ENCODE measurements at regions not wholly inside any gene's neighbourhood (a gene's known extent, or its start where the extent isn't known, plus 50 kb on each side); places are given as distances from the start of the nearest gene placed in this dataset.
"Not testable (repeated sequence)": the region's sequence is repeated elsewhere in the genome, so short reads cannot be mapped to it uniquely, and the experiment has no call there.

DNA sequence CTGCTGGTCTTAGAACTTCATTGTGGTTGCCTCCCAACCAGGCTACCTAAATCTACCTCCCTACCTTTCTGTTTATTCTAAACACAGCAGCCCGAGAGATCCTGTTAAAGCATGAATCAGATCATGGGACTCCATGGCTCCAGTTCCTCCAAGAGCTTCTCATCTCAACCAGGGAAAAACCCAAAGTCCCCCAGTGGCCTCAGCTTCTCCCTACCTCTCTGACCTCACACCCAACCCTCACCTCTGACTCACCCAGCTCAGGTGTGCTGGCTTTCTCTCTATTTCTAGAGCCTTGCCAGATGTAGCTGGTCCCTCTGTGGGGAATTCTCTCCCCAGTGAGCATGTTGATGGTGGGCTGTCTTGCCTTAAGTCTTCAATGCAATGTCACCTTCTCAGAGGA, 93.8 kb upstream of the COPS8 start:
- no peak for DNase-seq (ENCODE audit: low spot score)

DNA sequence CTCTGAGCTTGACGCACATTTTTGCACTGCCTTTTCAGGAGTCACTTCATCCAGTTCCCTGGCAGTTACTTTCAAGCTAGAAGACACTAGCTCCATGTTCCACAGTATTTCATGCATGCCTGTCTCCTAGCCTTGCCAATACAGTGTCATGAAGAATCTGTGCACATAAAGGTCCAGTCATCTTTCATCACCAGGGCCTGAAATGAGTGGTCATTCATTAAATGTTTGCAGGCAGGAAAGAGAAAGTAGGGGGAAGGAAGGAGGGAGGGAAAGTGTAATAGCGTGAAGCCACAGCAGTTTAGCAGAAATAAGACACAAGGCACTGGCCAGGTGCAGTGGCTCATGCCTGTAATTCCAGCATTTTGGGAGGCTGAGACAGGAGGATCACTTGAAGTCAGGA, 92.4 kb upstream of the COPS8 start:
- no peak for DNase-seq (ENCODE audit: low spot score)

DNA sequence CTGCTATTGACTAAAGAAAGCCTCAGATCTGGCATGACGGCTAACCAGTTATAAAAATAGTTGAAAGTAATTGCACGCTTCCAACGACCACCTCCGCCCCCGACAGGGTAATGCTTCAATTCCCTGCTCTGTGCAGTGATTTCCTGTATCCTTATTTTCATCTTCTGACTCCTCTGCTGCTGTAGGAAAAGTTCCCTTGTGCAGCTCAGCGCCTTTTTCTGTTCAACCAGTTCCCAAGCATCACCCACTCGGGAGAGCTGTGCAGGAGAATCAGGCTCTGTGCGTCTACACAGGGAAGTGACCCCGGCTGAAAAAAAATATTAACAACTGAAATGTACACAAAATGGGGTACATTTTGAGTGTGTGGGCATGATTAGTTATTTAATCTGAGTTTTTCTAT, 91.3 kb upstream of the COPS8 start:
- DNase-seq (ENCODE audit: low spot score) = no peak

DNA sequence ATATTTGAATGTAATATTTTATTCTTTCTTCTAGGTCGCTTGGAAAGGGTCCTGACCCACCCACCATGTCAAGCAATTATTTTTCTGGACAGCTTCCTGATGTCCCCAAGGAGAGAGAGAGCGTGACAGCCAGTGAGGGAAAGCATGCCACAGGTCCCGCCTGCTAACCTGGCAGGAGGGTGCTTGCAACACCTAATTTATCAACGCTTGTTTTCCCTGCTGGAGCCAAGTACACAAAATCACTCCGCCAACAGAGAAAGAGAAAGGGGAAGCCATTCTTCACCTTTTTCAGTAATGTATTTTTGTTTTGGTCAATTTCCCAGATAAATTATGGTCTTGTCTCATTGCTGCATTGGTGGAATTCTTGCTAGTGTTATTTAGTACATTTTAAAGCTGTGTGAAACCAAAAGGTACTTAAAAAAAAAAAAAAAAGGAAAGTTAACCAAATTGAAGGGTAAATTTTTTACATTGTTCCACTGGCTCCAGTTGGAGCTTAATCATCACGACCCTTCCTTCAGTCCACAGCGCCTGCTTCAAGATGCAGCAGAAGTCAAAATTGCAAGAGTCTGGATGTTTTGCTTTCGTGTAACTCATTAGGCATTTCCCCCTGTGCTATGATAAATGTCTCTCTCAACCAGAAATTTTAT, 88.5 kb upstream of the COPS8 start:
- DNase-seq (ENCODE audit: low spot score) = no peak

DNA sequence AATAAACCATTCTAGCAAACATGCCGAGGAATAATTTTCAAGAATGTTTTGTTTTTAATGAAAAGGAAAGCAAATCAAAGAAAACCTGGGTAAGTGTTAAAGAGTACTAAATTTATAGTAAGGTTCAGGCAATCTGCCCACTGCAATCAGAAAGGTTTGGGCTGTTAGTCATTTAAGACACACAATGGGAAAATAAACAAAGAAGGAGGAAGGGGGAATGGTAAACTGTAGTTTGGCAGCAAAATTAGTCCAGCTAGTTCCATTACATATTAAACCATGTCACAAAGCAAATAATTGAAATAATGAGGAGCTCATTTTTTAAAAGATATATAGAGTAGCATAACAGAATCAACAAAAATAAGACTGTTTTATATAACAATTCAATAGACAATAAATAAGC, 87.5 kb upstream of the COPS8 start:
- no peak for DNase-seq (ENCODE audit: low spot score)

DNA sequence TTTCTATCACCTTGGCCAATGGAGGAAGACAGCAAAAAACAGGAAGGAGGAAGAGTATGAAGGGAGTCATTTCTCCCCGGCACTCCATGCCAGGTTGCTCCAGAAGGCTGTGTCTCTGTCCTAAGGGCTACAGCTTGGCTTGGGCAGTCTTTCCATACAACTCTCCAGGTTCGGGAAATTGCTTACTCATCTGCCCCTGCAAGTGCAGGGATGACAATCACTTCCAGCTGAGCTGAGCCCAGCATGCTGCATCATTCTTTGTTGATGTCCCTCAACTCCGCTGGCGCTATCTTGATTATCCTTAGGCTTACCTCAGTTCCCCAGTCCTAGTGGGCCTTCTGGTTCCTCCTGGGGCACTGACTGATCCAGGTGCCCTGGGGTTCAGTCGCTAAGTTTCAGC, 86.9 kb upstream of the COPS8 start:
- DNase-seq (ENCODE audit: low spot score) = no peak

DNA sequence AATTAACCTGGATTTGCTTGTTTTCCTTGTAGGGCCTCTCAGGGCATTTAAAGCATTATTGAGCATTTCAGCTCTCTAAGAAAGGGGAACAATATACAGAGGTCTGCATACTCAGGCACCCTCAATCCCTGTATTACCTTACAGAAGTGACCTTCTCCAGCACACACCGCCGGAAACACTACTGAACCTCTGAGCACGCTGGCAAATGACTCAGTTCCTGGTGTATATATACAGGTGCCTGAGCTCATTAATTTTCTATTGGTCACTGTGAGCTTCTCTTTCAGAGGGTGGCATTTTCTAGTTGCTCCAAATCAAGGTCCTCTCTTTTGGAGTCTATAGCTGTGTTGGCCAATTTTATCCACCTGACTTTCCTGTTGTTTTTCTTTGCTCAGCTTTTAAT, 85.2 kb upstream of the COPS8 start:
- no peak for DNase-seq (ENCODE audit: low spot score)

DNA sequence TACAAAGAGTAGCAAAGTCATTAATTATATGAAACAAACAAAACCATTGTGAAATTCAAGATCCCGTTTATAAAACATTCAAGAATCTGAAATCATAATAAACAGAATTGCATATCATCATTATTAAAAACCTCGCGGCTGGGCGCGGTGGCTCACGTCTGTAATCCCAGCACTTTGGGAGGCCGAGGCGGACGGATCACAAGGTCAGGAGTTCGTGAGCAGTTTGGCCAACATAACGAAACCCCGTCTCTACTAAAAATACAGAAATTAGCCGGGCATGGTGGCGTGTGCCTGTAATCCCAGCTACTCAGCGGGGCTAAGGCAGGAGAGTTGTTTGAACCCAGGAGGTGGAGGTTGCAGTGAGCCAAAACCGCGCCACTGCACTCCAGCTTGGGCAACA, 80.3 kb upstream of the COPS8 start:
- DNase-seq (ENCODE audit: low spot score) = not testable (repeated sequence)

DNA sequence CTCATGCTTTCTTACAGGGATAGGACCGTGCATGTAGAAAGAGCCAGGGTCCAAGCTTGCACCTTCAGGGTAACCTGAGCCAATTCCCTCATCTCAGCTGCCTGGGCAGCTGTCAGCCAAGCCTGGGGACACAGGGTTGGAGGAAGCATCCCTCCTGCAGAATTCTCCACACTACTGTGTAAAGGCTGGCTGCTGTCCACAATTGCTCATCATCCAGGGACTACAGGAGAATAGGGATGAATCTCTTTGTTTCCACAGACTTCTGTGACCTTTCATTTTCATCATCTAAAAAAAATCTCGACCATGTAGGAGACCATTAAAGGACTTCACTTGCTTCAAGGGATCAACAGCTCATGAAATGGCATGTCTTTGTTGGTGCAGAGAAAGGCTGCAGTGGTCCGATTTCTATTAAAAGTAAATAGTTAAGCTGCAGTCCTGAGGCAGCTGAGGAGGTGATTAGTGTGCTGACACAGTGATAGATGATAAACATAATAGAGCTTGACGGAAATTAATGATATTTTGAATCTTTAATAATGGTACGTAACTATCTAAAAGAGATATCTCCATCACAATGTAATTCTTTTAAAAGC, 74.4 kb upstream of the COPS8 start:
- no peak for DNase-seq (ENCODE audit: low spot score)

DNA sequence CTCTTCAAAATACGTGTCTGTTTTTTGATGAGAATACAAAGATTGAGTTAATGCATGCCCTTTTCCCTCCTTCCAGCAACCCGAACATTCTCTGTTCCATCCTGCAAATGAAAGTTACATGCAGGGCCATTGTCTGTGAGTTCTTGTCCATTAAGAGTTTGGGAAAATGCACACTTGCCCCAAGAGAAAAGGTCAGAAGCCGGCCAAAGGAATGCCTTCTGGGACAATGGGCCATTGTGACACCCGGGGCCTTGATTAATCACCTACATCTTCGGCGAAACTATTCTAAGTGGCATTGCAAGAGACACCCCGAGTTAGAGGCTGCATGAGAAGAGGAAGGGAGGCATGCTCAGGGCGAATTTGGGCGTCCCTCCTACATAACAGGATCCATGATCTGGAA, 73.7 kb upstream of the COPS8 start:
- no peak for DNase-seq (ENCODE audit: low spot score)

DNA sequence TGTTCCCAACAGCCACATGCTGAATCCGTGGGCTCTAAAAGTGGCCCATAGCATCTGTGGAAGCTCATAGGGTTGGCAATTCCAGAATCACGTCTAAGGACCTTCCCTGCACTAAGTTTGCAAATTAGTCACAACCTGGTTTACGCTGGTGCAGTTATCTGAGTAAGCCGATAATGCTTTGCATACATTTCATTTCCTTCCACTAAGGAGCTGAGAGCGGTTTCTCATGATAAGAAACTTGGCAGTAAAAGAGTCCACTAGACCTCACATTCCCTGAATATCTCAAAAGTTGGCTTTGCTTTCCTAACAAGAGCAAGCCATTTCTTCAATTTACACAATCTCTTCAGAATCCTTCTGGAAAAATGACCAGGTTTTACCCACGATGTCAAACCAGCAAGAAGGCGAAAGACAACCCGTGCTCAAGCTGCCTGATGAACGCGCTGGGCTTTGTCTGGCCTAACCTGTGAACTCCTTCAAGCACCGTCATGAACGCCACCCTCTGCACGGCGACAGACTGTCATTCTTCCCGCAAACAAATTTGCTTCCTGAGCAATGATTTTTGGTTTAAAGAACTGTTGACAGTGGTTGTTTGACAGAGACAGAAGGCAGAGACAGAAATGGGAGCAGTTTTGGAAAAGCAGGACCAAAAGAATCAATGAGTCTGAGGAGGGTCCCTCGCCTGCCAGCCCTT, 73.0 kb upstream of the COPS8 start:
- DNase-seq (ENCODE audit: low spot score) = no peak

DNA sequence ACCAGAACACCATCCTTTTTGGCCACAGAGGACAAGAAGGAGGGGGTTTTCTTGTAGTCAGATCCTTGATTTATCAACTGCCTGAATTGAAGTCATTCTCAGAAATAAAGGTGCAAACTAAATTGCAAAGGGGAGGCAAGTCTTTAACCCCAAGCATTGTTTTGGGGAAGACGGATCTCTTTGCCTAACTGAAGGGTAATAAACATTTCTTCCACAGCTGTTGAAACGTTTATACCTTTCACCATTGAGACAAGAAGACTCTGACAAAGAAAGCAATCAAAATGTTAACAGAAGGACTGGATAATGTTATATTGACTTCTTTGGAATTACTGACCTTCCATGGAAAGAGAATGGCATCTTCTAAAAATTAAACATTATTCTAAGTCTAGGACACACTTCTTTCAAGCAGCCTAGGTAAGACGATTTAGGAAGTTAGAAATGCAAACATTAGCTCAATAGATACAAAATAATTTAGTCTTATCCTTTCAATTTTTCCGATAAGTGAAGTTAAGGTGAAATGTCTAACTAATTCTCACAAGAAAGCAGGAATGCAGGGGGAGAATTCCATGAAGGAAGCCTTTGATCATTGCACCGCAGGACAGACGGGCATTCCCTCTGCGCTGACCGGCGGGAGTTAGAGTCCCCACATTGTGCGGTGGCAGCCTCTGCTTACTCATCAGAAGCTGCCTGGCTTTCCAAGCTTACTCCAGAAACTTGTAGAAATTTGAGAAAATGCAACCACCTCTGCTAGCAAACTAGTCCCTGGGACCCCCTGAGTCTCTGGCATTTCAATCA, 69.4 kb upstream of the COPS8 start:
- no peak for DNase-seq (ENCODE audit: low spot score)

DNA sequence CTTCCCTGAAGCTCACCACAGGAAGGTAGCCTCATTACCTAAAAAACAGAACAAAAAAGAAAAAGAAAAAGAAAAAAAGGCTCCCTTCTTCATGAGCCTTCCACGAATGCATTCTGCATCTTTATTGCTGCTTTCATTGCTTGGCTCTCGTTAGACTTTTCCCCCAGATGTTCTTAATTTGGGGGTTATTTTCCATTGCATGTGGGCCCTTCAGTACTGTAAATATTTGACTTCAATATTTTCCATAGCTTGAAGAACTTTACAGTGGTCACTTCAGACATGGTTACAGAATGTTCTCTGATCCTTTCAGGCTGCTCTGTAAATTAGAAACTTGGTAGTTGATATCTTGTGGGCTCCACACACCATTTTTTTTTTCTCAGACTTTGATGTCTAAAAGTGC, 65.6 kb upstream of the COPS8 start:
- no peak for DNase-seq (ENCODE audit: low spot score)

DNA sequence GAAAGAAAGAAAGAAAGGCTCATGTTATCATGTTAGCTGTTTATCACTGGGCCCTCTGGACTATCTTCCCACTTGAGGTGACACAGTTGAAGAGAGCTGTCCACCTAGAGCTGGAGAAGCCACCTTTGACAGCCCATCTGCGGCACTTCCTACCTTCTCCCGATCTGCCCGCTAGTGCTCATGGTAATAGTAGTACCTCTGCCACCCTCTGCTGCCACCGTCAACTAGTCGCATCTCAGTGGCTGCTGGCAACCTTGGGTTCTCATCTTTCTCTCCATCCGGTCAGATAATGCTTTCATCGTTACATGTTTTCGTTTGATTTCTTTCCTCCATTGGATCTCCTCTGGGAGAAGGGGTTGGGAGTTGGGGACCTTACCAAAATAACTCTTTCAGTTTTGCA, 63.2 kb upstream of the COPS8 start:
- no peak for DNase-seq (ENCODE audit: low spot score)

DNA sequence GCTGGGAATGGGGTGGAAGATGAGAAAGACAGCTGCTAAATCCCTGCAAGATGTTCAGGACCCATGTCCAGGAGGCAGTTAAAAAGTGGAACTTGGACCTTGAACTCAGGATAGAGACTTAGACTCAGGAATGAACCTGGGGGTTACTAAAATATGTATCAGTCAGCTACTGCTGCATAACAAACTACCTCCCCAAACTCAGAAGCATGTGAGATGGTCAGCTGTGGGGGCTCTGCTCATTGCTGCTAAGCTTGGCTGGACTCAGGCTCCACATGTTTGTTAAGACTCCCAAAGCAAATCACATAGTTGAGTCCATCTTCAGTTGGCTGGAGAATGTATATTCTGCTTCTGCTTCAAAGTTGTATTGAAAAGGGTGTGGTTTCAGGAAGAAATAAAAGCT, 61.4 kb upstream of the COPS8 start:
- DNase-seq (ENCODE audit: low spot score) = no peak

DNA sequence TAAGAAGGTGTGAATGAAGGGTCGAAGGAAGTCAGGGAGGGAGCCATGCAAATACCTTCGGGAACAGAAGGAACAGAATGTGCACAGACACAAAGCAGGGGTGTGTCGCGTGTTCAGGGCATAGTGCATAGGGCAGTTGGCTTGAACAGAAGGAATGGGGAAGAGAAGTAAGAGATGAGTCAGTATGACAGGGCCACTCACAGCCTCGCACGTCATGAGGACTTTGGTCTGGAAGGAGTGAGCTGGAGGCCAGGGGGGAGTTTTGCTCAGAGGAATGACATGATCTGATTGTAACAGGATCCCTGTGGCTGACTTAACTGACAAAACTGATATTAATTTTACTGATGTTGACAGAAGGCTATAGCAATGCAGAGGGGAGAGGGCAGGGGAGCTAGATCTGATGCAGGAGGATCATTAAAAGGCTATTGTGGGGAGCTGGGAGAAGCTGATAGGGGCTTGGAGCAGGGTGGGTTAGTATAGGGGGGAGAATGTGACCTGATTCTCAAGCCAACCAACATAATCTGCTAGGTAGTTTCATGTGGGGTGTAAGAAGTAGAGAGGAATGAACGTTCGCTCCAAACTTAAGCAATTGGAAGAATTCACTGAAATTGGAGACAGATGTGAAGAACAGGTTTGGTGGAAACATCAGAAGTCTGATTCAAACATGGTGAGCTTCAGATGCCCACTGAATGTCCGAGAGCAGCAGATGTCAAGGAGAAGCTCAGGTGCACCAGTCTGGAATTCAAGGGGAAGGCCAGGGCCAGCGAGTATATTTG, 60.4 kb upstream of the COPS8 start:
- DNase-seq (ENCODE audit: low spot score) = no peak

DNA sequence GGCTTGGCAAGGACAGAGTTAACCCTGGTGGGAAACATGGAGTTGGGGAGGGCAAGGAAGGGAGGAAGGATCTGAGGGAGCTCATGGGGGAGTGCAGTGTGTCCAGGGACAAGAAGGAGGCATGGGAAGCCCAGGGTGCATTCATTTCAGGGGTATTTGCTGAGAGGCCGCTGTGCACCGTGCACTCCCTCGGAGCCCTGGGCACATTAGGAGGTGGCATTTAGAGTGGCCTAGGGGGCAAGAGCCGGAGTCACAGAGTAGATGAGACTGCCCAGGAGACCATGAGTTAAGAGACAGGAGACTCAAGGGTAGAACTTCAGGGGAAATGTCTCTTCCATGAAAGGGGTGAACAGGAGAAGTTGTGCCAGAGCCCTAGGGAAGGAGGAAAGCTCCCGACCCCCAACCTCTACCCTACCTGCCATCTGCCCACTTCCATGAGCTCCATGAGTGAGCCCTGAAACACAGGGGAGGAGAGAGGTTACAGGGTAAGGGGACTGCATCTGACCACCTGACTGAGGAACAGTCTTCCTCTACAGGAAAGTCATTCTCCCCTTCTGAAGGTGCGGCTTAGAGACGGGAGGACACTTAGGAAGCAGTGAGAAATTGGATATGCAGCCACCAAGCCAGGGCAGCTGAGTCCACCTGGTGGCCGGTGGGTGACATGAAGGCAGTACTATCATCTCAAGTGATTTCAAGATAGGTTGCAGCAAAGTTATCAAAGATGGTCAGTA, 58.5 kb upstream of the COPS8 start:
- peak; percentile 55 for DNase-seq (ENCODE audit: low spot score)

DNA sequence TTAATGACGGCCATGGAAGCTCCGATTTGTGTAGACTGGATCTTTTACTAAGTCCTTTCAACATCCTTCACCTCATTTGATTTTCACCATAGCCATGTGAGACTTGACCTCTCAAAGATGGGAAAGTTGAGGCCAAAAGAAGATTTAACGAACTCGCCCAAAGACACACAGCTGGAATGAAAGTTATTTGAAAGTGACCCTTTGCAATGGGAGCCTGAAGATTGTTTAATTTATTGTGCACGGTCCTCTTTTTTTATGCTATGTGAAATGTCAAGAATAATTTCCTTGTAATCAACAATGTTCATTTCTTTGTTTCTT, 58.0 kb upstream of the COPS8 start:
- DNase-seq (ENCODE audit: low spot score) = no peak

DNA sequence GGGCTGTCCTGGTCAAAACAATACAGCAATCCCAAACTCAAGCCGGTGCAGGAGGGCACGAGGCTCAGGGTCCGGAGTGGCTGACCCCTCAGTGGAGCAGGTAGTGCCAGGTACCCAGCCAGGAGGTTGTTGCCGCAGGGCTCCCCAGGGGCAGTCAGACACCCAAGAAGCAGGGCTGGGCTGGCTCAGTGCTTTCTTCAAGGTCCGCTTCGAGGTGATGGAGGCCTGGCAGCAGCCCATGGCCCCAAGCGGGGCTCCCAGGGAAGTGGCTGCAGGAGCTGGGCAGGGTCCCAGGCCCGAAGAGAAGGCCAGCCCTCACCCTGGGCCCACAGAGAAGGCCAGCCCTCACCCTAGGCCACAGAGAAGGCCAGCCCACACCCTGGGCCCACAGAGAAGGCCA, 55.3 kb upstream of the COPS8 start:
- no peak for DNase-seq (ENCODE audit: low spot score)

DNA sequence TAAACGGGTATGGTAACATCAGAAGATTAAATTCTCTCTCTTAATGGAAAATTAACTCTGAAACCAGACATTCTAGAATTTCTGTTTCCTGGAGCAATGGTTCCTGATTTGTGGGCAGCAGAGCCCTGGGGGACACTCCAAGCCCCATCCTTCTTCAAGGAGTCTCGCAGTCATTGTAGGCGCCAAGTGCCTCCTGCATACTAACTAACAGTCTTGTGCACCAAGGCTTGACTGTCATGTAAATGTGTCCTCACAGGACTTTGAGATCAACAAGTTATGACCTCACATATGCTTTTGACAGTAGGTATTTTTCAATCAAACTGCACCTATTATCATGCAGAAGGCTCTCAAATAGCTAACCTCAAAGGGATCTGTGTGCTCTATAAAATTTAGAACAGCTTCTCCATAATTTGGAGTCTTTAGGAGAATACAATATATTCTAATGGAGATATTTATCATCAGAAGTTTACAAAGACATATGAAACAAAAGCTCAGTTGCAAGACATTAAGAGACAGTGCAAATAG, 52.1 kb upstream of the COPS8 start:
- DNase-seq (ENCODE audit: low spot score) = no peak

DNA sequence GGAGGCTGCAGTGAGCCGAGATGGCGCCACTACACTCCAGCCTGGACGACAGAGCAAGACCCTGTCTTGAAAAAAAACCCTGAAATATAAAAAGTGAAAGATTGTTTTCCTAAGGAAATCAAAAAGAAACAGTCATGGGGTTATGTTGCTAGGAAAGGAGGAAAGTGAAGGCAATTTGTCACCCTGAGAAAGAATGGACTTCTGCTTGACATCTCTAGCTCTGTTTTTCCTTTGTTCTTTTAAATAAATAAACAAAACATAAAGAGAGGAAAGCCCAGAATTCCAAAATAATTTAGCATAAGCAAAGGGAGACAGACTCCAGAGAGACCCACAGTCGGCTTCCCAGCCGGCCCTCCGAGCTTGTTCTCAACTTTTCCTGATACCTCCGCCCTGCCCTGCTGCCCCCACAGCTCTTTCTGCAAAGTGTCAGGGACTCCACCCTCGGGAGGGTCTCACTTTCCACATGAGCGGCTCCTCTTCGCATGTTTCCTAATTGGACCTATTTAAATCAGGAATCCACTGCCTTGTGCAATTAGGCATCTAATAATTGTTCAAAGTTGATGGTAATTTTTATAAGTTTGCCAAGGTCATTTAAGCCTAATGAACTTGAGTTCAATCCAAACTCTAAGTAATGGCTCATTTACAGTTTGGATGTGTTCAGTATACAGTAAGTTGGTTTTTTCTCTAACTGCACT, 49.8 kb upstream of the COPS8 start:
- no peak for DNase-seq (ENCODE audit: low spot score)

Measured in pons (tissue), 1 donor.